DMS114 treated with DMSO at 0.1 percent for 48 hours (cell line): ENCODE measurements at regions not wholly inside any gene's neighbourhood (a gene's known extent, or its start where the extent isn't known, plus 50 kb on each side); places are given as distances from the start of the nearest gene placed in this dataset.

Source experiments
- DNase-seq: peaks from one replicate; lab custom pipeline; 2025; ENCODE audit not compliant: unreplicated experiment; lab: John Stamatoyannopoulos, UW

DNA sequence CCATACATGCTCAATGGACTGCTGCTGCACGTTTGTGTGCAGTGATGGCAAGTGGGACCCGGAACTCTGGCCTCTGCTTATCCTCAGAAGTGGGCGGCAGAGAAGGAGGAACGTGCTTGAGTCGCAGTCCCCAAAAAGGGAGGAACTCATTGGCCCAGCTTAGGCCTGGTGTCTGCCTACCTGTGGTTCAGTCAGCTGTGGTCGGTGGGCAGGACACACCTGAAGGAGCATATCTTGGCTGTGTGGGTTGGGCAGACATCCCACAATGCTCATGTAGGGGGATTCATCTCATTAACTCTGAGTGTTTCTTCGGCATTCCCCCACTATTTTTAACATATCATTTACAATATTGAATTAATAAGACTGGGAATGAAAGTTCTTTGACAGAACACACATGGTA lies 122.9 kb upstream of the IL12B start:
- no peak for DNase-seq

DNA sequence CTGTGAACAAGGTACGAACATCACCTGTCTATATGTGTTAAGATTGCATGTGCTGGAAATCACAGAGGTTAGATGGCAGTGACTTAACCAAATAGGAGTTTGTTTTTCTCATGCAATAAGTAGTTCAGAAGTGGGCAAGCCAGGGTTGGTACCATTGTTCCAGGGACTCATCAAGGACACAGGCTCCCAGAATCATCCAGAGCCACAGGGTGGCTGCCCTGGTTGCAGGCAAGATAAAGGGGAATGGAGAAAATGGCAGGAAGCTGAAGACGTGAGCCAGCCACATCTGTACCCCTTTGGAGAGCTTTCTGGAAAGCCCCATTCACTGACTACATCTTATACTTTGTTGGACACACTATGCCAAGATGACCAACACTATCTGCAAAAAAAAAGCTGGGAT lies 126.0 kb upstream of the IL12B start:
- DNase-seq, result no peak

DNA sequence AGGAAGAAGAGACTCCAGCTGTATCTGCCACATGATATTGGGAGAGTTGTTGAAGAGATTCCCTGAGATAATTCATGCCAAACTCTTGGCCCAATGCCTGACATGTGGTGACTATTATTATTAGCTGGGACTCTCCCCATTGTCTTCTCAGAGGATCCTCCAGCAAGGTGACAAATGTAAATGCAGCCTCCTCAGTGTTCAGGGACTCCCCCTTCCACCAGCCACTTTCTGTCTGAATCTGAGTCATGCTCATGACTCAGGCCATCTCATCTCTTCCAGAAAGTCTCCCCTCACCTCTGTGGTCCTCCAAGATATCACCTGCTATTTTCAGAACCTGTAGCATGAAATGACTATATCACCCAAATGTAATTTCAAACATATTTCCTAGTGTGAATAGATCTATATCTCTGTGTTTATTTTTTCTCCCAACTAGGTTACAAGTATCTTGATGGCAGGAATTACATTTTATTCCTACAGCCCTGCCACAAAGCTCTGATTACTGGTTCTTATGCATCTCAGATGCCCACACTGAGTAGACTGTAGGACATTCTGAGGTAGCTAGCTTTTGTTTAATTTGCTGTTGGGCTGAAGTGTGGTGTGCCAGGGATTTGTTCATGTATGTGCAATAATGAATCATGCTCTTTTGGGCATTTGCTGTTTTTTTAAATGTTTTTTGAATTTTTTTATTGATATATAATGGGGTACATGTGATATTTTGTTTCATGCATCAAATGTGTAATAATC lies 126.6 kb upstream of the IL12B start:
- DNase-seq, result no peak

DNA sequence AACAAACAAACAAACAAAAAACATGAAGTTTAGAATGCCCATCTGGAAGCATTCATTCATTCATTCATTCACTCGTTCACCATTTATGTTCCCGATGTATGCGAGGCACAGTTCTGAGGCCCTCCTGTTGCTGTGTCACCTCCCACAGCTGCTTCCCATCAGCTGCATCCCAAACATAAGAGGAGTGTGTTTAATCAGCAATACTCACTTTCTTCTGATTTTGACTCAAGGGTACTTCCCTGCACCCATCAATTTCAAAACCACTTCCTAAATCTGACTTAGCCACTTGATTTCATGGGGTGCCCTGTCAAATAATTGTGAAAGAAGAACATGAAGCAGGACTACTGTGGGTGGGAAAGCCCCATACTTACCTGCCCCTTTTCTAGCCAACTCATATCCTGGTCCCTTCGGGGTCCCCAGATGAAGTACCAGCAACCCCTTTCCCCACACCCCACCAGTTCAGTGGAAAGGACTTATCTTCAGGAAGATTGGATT lies 128.0 kb upstream of the IL12B start:
- no peak for DNase-seq

DNA sequence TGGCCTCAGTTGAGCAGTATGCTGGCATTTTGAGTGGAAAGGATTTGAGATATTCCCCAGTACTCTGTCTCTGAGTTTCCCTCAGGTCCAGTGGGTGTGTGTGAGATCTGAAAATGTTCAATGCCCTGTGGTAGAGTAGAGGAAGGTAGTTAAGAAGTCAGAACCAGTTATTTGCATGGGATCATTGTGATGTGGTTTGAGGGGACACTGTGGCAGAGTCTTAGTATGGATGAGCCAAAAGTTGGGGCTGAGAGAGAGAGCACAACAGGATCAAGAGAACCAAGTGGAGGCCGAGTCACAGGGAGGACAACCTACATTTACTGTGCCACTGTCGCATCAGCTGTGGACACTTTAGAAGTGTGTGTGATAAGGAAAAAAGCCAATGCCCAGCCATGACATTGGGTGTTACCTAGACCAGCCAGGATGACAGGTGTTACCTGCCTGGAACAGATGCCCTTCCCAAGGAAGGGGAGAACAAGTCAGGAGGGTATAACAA lies 128.9 kb upstream of the IL12B start:
- no peak for DNase-seq

DNA sequence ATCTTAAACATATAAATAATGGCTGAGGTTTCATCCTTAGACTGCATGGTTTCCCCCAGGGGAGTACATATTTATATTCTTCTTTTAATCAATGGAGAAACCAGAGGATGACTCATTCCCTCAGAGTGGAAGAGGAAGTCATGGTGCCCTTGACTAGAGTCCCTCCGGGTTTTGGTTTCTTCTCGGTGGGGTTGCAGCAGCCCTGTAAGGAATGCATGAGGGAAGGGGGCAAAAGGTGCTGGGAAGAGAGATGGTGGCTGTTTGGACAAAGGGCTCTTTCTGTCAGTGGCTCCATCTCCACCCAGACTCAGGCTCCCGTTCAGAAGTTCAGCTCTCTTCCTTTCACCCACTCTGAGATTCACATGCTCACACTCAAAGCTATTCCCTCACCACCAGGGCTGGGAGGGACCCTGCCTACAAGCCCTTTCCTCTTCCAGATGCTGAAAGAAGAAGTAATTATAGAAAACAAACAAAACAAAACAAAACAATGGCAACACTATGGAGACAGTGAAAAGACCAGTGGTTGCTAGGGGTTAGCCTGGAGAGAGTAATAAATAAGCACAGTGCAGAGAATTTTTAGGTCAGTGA lies 129.8 kb upstream of the IL12B start:
- DNase-seq, result no peak

DNA sequence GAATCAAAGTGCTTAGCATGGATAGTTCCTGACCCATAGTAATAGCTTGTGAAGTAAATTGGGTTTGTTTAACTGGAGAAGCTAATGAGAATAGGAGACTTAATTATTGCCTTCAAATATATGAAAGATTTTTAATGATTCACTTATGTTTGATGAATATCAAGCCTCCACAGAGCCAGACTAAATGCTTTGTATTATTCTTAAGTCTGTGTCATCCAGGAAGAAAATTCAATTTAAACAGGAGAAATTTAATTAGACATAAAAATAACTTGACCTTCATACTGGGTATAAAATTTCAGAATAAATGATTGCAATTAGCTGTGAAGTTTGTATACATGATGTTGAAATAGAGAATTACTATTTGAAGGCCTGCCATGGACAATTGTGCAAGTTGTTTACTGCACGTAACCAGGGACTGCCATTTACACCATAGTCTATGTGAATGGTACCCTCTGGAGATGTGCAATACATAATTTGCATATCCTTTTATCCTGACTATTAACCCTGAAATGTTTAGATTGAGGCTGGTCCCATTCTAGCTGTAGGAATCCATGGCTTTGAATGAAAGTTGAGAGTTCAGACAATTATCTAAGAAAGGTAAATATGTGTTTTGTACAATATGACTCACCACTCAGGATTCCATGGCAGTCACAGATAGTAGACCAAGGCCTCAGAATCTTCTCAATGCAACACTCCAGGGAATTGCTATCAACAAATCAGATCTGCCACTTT lies 133.5 kb upstream of the IL12B start:
- no peak for DNase-seq

DNA sequence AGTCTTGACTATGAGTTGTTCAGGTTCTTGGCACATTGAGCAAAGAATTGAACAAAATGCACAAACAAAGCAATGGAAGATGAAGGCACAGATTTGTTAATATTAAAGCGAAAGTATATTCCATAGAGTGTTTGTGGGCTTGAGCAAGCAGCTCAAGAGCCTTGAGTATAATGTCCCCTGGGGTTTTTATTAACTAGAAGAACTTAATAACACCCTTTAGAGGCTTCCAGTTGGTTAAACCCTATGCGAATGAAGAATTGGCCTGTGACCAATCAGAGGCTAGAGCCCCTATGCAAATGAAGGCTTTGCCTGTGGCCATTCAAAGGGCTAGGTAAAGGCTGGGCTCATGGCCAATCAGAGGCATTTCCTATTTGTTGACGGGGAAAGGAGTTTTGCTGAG lies 135.3 kb upstream of the IL12B start:
- no peak for DNase-seq

DNA sequence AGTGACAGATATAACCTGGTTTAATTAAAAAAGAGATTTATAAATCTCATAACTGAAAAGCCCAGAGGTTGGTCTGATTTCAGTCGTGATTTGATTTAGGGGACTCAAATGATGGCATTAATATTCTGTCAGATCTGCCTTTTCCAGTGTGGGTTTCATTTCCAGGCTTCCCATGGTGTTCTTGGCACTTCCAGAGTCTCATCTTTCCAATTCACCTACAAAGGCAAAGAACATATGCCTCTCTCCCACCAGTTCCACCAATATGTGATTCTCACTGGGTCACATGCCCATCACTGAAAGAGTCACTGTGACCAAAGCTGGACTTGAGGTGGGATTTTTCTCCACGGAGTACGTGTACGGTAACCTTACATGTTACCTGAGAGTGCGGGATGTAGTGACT lies 137.4 kb upstream of the IL12B start:
- DNase-seq, result no peak

DNA sequence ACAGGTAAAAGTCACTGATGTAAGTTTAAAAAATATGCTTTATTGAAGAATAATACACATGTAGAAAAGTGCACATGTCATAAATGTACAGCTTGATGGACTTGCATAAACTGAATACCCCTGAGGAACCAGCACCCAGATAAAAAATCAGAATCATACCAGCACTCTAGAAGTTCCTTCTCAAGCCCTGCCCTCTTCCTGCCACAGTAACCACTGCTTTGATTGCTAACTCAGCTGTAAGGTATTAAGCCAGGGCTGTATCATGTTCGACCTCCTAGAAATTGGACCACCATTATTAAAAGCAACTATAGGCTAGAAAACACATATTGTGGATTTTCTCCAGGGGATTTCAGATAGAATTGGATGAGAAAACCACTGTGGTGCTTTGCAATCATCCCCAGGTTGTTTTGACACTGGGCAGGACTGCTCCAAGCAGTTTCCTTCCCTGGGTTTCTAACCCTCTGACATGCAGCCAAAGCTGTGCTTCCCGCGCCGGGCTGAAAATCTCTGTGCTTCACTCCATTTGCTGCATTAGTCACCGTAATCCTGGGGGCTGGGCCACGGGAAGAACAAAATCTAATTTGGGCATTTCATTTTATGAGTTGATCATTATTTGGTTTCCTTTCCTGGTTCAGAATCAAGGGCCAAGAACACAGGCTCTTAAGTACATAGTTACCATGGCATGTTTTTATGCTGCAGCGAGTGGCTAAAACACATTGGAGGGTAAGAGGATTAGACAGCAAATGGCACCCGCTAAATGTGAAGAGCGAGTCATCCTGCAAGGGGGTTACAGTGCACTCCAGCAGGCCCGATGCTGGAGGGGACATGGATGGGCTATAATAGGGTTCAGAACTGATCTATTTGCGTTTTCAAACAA lies 139.4 kb upstream of the IL12B start:
- no peak for DNase-seq

DNA sequence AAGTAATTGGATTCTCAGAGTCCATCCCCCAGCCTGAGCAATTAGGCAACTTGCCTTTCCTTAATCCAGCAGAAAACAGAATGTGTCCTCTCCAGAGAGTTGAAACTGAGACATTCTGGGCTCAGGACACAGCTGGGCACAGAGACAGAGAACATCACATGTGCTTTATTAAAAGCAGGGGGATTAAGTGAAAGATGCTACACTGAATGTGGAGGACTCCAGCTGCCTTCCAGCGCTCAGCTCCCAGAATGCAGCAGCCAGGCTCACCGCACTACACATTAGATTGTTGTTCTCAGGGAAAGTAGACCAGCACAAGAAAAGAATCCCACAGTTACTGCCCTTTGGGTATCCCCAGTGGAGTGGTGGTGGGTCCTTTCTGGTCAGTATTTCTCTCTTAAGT lies 141.6 kb upstream of the IL12B start:
- no peak for DNase-seq

DNA sequence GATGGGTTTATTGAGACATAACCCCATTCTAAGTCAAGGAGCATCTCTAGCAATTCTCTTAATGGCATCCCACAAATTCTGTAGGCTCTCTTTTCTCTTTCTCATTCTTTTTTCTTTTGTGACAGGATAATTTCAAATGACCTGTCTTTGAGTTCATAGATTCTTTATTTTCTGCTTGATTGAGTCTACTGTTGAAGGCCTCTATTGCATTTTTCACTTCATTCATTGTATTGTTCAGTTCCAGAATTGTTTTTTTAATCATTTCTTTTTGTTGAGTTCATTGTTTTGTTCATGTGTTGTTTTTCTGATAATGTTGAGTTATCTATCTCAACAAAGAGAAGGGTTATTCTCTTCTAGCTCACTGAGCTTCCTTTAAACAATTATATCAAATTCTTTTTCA lies 144.7 kb upstream of the IL12B start:
- DNase-seq, result no peak

DNA sequence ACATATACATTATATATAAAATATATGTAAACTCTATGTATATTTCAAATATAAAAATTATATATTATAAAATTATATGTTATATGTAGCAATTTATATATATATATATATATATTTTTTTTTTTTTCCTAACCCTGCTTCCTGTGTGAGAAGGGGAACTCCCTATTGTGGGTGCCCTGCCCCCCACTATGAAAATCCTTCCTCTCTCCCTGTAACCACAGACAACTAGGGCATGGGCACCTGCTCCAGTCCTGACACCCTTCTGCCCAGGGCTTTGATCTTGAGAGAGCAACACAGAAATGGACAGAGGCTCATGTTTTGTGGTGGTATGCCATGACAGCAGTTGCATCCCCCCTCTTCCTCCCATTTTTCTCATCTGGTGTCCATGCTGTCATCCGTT lies 148.7 kb upstream of the IL12B start:
- DNase-seq, result no peak

DNA sequence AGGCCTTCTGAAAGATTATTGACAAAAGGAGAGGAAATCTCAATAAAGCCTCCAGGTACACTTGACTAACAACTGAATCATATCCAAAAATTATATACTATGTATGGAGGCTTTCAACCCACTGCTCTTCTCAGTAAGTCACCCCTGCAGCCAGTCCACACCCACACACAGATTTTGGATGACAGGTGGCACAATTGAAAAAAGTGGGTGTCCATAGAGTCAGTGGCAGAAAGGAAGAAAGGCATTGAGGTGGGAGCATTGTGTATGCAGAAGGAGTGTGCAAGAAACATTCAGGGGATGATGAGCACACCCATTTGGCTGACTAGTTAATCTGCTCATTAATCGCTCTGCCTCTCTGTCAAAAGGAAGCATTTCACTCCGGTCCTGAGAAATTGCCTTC lies 150.6 kb upstream of the IL12B start:
- DNase-seq, result no peak

DNA sequence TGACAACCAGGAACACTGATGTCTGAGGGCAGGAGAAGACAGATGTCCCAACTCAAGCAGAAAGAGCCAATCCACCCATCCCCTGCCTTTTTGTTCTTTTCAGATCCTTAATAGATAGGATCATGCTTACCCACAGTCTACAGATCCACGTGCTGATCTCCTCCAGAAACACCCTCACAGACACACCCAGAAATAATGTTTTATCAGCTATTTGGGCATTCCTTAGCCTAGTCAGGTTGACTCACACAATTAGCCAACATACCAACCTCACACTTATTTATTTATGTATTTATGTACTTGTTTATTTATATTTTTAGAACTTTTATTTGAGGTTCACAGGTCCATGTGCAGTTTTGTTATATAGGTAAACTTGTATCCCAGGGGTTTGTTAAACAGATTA lies 151.5 kb upstream of the IL12B start:
- DNase-seq, result no peak

DNA sequence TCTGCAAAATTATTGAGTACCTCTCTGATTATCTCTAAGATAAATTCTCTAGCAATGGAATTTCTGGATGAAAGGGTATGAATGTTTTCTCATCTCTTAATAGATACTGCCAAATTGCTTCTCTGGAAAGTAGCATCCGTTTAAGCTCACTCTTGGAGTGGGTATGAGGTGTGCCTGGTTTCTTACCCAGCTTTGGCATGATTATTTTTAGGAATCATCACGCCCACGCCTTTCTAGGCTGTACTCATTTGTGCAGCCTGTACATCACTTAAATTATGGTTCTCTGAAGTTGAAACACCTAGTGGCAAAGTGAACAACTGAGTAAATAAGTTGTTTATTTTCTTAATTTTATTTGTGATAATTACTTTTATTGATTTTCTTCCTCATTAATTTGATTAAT lies 156.5 kb upstream of the IL12B start:
- no peak for DNase-seq

DNA sequence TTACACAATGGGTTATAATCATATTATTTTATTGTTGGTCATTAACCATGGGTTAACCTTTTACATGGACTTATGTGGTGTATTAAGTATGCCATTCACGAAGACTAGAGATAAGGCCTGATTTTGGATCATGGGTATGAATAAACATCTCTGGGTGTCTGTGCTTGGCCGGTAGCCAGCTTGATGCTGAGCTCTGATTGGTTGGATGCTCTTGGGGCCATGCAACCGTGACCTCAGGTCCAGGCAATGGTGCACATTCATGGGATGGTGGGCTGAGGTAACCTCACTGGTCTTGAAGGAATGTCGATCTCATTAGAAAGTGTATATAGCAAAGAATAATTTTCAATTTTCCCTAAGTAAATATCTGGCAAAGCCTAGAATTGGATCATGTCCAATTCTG lies 158.2 kb upstream of the IL12B start:
- DNase-seq, result no peak

DNA sequence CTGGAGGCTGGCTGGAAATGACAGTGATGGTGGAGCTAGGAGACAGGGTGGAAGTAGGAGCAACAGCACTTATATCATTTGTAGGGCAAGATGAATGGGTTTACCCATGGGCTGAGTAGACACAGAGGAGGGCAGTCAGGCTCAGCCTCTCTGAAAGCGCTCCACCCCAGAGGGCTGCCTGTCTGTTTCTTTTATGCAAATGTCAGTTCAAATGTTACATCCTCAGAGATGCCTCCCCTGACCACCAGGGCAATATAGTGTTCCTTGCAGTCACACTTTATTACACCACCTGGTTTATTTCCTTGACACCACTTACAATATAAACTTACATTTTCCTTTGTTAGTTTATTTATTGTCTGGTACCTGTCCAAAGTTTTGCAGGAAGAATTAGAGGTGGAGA lies 159.5 kb upstream of the IL12B start:
- DNase-seq, result no peak

DNA sequence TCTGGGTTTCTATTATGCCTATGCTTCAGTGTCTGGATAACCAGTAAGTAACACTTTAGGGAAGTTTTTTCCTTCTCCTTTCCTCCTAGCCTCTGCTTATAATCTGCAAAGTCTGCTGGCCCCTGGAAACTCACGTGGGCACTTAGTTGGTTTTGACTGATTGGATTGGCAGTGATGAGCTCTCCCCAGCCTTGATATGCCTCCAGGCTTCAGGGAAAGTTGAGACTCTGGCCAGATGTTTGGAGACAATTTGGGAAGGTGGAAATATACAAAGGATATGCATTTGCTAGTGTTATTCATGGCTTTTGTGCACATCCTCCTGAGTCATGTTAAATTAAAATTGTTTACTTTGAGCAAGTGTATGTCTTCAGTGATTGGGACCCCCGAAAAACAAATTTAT lies 160.2 kb upstream of the IL12B start:
- DNase-seq, result no peak

DNA sequence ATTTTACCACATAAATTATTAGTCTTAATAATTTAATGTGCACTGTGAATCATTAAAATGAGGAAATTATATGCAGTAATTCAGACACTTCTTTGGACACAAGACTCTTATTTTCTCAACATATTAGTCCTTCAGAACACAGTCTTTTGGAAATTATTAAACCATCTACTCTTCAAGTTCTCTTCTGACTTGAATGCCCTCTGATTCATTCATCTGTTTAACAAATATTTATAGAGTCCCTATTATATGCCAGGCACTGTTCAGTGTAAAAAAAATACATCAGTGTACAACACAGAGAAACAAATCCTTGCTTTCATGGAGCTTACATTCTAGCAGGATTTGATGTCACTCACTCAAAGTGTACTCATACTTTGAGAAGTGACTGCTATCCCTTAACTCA lies 163.4 kb upstream of the IL12B start:
- no peak for DNase-seq

DNA sequence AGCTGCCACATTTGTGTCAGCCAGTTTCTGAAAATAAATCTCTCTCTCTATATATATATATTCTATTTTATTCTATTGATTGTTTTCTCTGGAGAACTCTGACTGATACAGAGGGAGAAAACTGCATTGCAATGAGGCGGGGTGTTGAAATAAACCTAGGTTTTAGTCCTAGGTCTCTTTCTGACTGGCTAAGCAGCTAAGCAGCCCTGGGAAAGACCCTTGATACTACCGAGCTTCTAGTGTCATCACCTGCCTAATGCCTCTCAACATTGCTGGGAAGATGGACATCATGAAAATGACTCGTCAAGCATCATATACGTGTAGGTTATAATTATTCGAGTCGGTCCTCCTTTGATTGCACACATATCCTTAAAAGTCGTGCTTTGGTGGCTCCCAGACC lies 166.5 kb upstream of the IL12B start:
- no peak for DNase-seq
